Keratinocyte (primary cell): ENCODE measurements at regions not wholly inside any gene's neighbourhood (a gene's known extent, or its start where the extent isn't known, plus 50 kb on each side); places are given as distances from the start of the nearest gene placed in this dataset.
A peak's percentile ranks its signal among the peaks of the same experiment; 100 is the strongest.

Experiments used
- DNase-seq: peaks from one replicate; pipeline ENCODE4 v3.0.0-alpha.2; 2011; ENCODE audit warnings: low read depth, missing footprints, low spot score
- FAIRE-seq: peaks from 2 replicates; lab custom pipeline; 2011; peaks lifted over from hg19 to GRCh38; lab: Jason Lieb, UNC
- H2AFZ ChIP-seq: 2 replicates; pipeline ENCODE4 v1.6.0; 2012; ENCODE audit warnings: low read length, control low read depth, inconsistent platforms; ENCODE audit not compliant: control insufficient read depth
- H3K27ac ChIP-seq: 2 replicates; pipeline ENCODE4 v1.5.1; 2011; ENCODE audit warnings: low read length; ENCODE audit not compliant: control insufficient read depth, insufficient read depth
- H3K27me3 ChIP-seq: 3 replicates; pipeline ENCODE4 v1.6.0; 2011; ENCODE audit warnings: low read length; ENCODE audit not compliant: control insufficient read depth, insufficient read depth; ENCODE audit errors: extremely low read depth
- H3K36me3 ChIP-seq, 2 experiments: 2 replicates in 1 of 2; 3 replicates in 1 of 2; pipeline ENCODE4 v1.5.1; 2011; ENCODE audit warnings: low read length in 2 of 2, mild to moderate bottlenecking in 1 of 2; ENCODE audit not compliant: control insufficient read depth in 2 of 2, insufficient read depth in 2 of 2; ENCODE audit errors: extremely low read depth in 1 of 2
- H3K4me1 ChIP-seq: 3 replicates; pipeline ENCODE4 v1.5.1; 2011; ENCODE audit warnings: low read length; ENCODE audit not compliant: control insufficient read depth, insufficient read depth; ENCODE audit errors: extremely low read depth
- H3K4me2 ChIP-seq: 3 replicates; pipeline ENCODE4 v1.6.0; 2011; ENCODE audit warnings: low read depth, low read length; ENCODE audit not compliant: control insufficient read depth, insufficient read depth; ENCODE audit errors: extremely low read depth
- H3K4me3 ChIP-seq, 3 experiments: fragments of 200-600 bp in 1 of 3; sonication (generic) in 1 of 3; 2 replicates in 2 of 3; 3 replicates in 1 of 3; pipeline ENCODE4 v1.5.1; 2011 to 2016; ENCODE audit warnings: low read length in 3 of 3, mild to moderate bottlenecking in 3 of 3, control low read depth in 2 of 3, inconsistent platforms in 1 of 3, low read depth in 1 of 3, mixed read lengths in 1 of 3, mixed run types in 1 of 3, moderate library complexity in 1 of 3; ENCODE audit not compliant: control insufficient read depth in 2 of 3, insufficient read depth in 2 of 3; ENCODE audit errors: extremely low read depth in 1 of 3
- H3K79me2 ChIP-seq: 2 replicates; pipeline ENCODE4 v1.6.0; 2012; ENCODE audit warnings: low read length; ENCODE audit not compliant: control insufficient read depth, insufficient read depth
- H3K9ac ChIP-seq: 3 replicates; pipeline ENCODE4 v1.6.0; 2011; ENCODE audit warnings: low read length; ENCODE audit not compliant: control insufficient read depth, insufficient read depth; ENCODE audit errors: extremely low read depth
- H3K9me1 ChIP-seq: 3 replicates; pipeline ENCODE4 v1.6.0; 2011; ENCODE audit warnings: low read length; ENCODE audit not compliant: control insufficient read depth, insufficient read depth; ENCODE audit errors: extremely low read depth
- H3K9me3 ChIP-seq: 2 replicates; pipeline ENCODE4 v1.5.1; 2012; ENCODE audit warnings: low read depth, low read length; ENCODE audit not compliant: control insufficient read depth
- H4K20me1 ChIP-seq: 3 replicates; pipeline ENCODE4 v1.6.0; 2011; ENCODE audit warnings: low read length; ENCODE audit not compliant: control insufficient read depth, insufficient read depth; ENCODE audit errors: extremely low read depth
- CTCF ChIP-seq, 3 experiments: IDR thresholded peaks in 1 of 3; conservative IDR thresholded peaks in 1 of 3; optimal IDR thresholded peaks in 1 of 3; 2 replicates in 2 of 3; 3 replicates in 1 of 3; pipeline versions ENCODE3 to v1.5.1; 2011; ENCODE audit warnings: low read length in 3 of 3, mild to moderate bottlenecking in 3 of 3, moderate library complexity in 2 of 3, control low read depth in 1 of 3, inconsistent platforms in 1 of 3; ENCODE audit not compliant: insufficient read depth in 2 of 3; ENCODE audit errors: extremely low read depth in 1 of 3
- EZH2 ChIP-seq: IDR thresholded peaks from one replicate; pipeline ENCODE4 v1.6.1; 2012; ENCODE audit warnings: inconsistent platforms, mild to moderate bottlenecking, low read length, moderate library complexity
- dilution Hi-C: fragments of 300-500 bp; cut with MboI; formaldehyde crosslinking; loops from one replicate; pipeline ENCODE4 v1.7.0; 2020; ENCODE audit warnings: low sequenced_read_pairs; ENCODE audit not compliant: extremely low pct_ligation_motif_present

- Histone ChIP-seq H3K27ac (no peak overlapping the region), H3K9ac (no peak overlapping the region)
These were observed 79.0 kb upstream of the TCF7L2 start for GRCh38 chr10:112871021-112871420.

GRCh38 chr10:112872728-112873127 is 77.3 kb upstream of the TCF7L2 start:
- H3K4me3 ChIP-seq = no peak overlapping the region
- TF ChIP-seq CTCF (optimal IDR thresholded peaks at IDR 0.05 in 1 of 3, IDR thresholded peaks at IDR 0.05 in 1 of 3, conservative IDR thresholded peaks at IDR 0.05 in 1 of 3; ENCODE audit: extremely low read depth in 1 of 3, insufficient read depth in 2 of 3, low read length in 3 of 3) = peak; percentile 37 to 45 (median 41)
- TF ChIP-seq EZH2 = no peak
- H3K36me3 ChIP-seq = no peaks in the 10 kb centered on the region
- no peaks in the 10 kb centered on the region for H3K9me3 ChIP-seq
- FAIRE-seq = no peak
- dilution Hi-C loops = no loop called here
- H3K4me1 ChIP-seq = peaks cover 5% of the 10 kb centered on the region
- no peaks in the 10 kb centered on the region for H3K79me2 ChIP-seq
- no peak for DNase-seq
- H3K9me1 ChIP-seq = no peaks in the 10 kb centered on the region
- H3K27me3 ChIP-seq = no peaks in the 10 kb centered on the region
- no peak overlapping the region for H3K27ac ChIP-seq
- H2AFZ ChIP-seq = no peak overlapping the region
- H3K4me2 ChIP-seq = no peak overlapping the region
- H3K9ac ChIP-seq = no peak overlapping the region
- no peaks in the 10 kb centered on the region for H4K20me1 ChIP-seq

More at GRCh38 chr10:112871021-112871420, 79.0 kb upstream of the TCF7L2 start:
- TF ChIP-seq EZH2 (no peak), CTCF (optimal IDR thresholded peaks at IDR 0.05 in 1 of 3, IDR thresholded peaks at IDR 0.05 in 1 of 3, conservative IDR thresholded peaks at IDR 0.05 in 1 of 3; ENCODE audit: extremely low read depth in 1 of 3, insufficient read depth in 2 of 3, low read length in 3 of 3) (no peak)
- no peak for DNase-seq
- Histone ChIP-seq H3K9me1 (no peaks in the 10 kb centered on the region), H3K36me3 (no peaks in the 10 kb centered on the region), H3K9me3 (no peaks in the 10 kb centered on the region), H3K4me3 (no peak overlapping the region), H3K4me2 (no peak overlapping the region), H2AFZ (no peak overlapping the region), H3K4me1 (peaks cover 4% of the 10 kb centered on the region), H3K27me3 (no peaks in the 10 kb centered on the region), H3K79me2 (no peaks in the 10 kb centered on the region), H4K20me1 (no peaks in the 10 kb centered on the region)
- dilution Hi-C loops = no loop called here
- FAIRE-seq = no peak
